Activated naive CD8-positive, alpha-beta T cell treated with anti-CD3 and anti-CD28 coated beads, Interleukin-2, amount 50 U/mL, for 24 hours (primary cell): ENCODE measurements at regions not wholly inside any gene's neighbourhood (a gene's known extent, or its start where the extent isn't known, plus 50 kb on each side); places are given as distances from the start of the nearest gene placed in this dataset.
"Not testable (repeated sequence)": the region's sequence is repeated elsewhere in the genome, so short reads cannot be mapped to it uniquely, and the experiment has no call there.

Experiments used
- ATAC-seq: fragments of 150-1000 bp; cut with Tn5 transposase; one replicate; pipeline ENCODE4 v1.10.0; 2021
- DNase-seq: peaks from one replicate; pipeline ENCODE4 v3.0.0; 2021
- H3K27ac Mint-ChIP-seq: one replicate; pipeline ENCODE4 v1.8.0; 2021; ENCODE audit warnings: mild to moderate bottlenecking, mixed read lengths
- H3K27me3 Mint-ChIP-seq: one replicate; pipeline ENCODE4 v1.8.0; 2021; ENCODE audit warnings: mixed read lengths
- H3K36me3 Mint-ChIP-seq: one replicate; pipeline ENCODE4 v1.8.0; 2021; ENCODE audit warnings: low read depth, mixed read lengths
- H3K4me1 Mint-ChIP-seq: one replicate; pipeline ENCODE4 v1.8.0; 2021; ENCODE audit warnings: mixed read lengths
- H3K4me3 Mint-ChIP-seq: one replicate; pipeline ENCODE4 v1.8.0; 2021; ENCODE audit warnings: mild to moderate bottlenecking, moderate library complexity, mixed read lengths
- H3K9me3 Mint-ChIP-seq: one replicate; pipeline ENCODE4 v1.8.0; 2021; ENCODE audit warnings: mixed read lengths

DNA sequence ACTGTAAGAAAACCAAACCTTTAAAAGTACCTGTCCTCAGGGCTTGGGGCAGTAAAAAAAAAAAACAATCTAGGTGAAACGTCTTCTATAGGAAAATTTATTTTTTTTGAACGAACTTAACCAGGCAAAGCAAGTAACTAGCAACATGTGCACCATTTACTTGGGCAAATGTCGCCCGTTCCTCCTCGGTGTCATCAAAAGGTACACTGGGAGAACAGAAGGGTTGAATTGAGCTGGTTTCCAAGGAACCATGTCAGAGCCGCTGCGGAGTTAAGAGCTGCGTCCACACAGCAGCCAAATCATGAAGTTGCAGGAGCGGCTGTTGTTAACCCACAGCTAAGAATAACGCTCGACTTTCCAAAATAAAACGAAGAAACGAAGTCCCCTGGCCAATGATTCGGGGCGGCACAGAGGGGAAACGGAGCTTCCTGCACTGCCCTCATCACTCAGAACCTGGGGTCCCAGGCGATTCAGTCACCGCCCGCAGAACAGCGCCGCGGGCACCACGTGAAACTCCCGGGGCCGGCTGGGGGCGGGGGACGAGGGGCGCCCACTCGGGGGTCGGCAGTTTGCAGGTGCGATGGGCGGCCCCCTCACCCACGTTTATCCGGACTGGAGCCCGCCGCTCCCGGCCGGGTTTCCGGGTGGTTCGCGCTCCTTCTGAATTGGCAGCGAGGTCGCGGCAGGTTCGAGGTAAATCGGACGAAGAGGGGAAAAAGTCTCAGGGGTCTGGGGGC lies 53.6 kb upstream of the PLGLB1 start:
- Mint-ChIP-seq H3K27ac (peak overlapping the region; percentile 83), H3K4me3 (peak overlapping the region; percentile 89)
- not testable (repeated sequence) for ATAC-seq, H3K9me3 Mint-ChIP-seq, H3K4me1 Mint-ChIP-seq, H3K36me3 Mint-ChIP-seq, H3K27me3 Mint-ChIP-seq
- peak; percentile 46 for DNase-seq

DNA sequence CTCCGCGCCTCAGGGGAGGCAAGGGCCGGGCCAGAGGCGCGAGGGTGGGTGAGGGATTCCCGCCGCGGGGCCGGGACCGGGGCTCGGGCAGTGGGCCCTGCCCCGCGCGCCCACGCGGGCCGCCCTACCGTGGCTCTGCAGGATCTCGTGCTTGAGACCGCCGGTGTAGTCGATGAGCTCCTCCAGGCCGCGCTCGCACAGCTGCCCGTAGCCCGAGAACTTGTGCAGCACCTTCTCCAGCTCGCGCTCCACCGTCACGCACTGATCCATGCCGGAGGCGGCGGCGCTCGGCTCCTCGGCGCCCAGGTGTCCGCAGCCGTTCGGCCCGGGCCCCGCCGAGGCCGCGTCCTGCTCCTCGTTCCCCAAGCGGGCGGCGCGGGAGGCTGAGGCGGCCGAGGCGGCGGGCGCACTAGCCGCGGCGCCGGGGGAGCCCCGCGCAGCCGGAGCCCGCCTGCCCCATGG lies 54.2 kb upstream of the PLGLB1 start:
- not testable (repeated sequence) for H3K4me1 Mint-ChIP-seq, H3K9me3 Mint-ChIP-seq, H3K27me3 Mint-ChIP-seq, H3K27ac Mint-ChIP-seq, H3K36me3 Mint-ChIP-seq
- DNase-seq (peak; percentile 52), ATAC-seq (peak; percentile 24)
- peak overlapping the region; percentile 89 for H3K4me3 Mint-ChIP-seq

DNA sequence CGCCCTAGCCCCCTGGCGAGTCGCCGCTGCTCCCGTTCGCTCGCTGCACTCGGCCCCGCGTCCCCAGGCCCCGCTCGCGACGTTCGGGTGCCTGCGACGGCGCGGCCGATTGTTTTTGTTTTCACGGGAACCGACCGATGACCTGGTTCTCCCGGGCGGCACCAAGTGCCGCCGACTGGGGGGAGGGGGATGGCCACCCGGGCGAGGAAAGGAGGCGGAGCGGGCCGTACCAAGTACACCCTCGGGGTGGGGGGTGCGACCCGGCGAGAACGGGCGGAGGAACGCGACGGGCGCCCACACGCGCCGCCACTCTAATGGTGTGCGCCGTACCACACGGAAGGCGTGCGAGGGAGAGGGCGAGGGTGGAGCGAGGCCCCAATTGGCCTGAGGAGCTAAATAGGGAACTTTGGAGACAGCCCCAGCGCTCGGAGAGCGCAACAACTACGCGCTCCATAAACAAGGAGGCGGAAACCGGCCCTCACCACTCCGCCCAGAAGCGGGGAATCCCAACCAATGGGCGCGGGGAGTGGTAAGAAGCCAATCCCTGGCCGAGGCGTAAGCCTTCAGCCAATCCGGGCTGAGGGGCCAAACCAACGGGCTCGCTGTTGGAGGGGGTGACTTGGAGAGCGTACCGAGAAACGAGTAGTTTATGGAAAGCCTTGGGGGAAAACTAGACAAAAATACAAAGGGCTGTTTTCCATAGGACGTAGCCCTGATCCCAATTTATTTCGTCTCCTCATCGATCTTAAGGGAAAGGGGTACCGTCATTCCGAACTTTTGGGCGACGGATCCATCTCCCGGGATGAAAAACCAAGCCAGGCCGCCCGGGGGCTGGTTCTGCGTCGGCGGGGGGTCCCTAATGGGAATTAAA lies 54.8 kb upstream of the PLGLB1 start:
- peak overlapping the region; percentile 88 for H3K4me3 Mint-ChIP-seq
- DNase-seq = peak; percentile 92
- H3K36me3 Mint-ChIP-seq, H3K4me1 Mint-ChIP-seq, H3K9me3 Mint-ChIP-seq, H3K27me3 Mint-ChIP-seq: not testable (repeated sequence)
- peak overlapping the region; percentile 95 for H3K27ac Mint-ChIP-seq
- peak; percentile 93 for ATAC-seq

DNA sequence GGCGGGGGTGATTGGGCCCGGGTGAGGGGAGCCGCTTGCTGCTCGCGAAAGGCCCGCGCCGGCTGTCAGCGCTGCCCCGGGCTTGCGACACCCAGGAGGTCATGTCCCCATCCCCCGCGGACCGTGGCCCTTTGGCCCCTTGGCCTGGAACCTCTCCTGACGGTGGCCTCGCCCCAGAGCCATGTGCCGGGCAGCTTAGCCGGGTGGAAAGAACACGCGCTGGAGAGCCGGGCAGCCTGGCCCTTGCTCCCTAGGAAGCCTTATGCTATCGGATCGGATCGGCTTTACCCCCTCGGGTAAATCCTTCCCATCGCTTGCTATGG lies 55.4 kb upstream of the PLGLB1 start:
- ATAC-seq = peak; percentile 2
- not testable (repeated sequence) for H3K9me3 Mint-ChIP-seq, DNase-seq, H3K36me3 Mint-ChIP-seq, H3K4me1 Mint-ChIP-seq, H3K27me3 Mint-ChIP-seq
- H3K4me3 Mint-ChIP-seq = peak overlapping the region; percentile 88
- H3K27ac Mint-ChIP-seq = peak overlapping the region; percentile 95

DNA sequence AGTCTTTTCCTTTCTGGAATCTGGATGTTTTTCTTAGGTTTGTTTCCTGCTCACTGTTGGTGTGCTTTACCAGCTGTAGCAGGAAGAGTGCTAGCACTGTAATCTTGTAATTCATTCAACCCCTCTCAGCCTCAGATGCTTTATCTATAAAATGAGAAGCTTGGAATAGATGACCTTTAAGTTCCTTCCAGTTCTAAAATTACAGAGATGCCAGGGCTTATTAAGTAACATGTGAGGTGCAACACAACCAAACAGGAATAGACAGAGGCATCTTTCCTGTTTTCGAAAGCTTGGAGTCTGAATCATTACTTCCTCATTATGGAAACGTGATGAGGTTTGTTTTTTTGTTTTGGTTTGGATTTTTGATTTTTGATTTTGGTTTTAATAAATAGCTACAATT lies 60.1 kb upstream of the PLGLB1 start:
- not testable (repeated sequence) for H3K9me3 Mint-ChIP-seq, H3K4me3 Mint-ChIP-seq, H3K27me3 Mint-ChIP-seq, H3K36me3 Mint-ChIP-seq, DNase-seq, H3K4me1 Mint-ChIP-seq, ATAC-seq, H3K27ac Mint-ChIP-seq

DNA sequence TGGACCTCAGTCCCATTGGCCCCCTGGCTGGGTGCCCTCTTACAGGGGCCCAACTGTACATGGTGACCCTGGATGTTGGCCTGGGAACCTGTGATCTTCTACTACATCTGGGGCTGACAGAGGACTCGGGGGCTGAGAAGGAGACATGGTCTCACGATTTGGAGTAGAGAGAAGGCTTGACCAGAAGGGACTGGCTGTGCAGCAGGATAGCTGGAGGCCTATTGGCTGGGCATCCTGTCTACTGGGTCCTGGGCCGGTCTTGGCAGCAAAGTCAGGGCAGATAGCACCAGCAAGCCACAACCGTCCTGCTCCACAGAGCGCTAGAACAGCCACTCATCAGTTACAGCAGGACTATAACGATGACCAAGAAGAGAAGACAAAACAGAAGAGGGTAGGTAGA lies 66.4 kb upstream of the PLGLB1 start:
- not testable (repeated sequence) for H3K27ac Mint-ChIP-seq, H3K27me3 Mint-ChIP-seq, H3K36me3 Mint-ChIP-seq, H3K4me3 Mint-ChIP-seq, H3K4me1 Mint-ChIP-seq, DNase-seq, ATAC-seq, H3K9me3 Mint-ChIP-seq

DNA sequence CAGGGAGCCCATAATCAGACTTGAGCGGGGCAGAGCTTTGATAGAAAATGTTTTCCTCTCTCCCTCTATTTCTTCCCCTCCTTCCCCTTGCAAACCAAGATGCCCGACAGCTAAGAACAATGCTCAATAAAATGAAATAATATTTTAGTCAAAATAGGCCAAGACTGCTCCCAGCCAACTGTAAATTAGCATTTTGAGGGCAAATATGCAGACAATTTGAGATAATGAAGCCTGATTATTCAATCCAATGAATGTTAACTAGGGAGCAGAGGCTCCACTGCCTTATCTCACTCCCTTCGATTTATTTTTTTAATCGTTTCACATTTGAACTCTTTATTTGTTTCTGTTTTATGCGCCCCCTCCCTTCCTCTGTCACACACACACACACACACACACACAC lies 67.8 kb upstream of the PLGLB1 start:
- H3K27me3 Mint-ChIP-seq, H3K27ac Mint-ChIP-seq, H3K4me3 Mint-ChIP-seq, DNase-seq, H3K9me3 Mint-ChIP-seq, H3K36me3 Mint-ChIP-seq, H3K4me1 Mint-ChIP-seq, ATAC-seq: not testable (repeated sequence)

DNA sequence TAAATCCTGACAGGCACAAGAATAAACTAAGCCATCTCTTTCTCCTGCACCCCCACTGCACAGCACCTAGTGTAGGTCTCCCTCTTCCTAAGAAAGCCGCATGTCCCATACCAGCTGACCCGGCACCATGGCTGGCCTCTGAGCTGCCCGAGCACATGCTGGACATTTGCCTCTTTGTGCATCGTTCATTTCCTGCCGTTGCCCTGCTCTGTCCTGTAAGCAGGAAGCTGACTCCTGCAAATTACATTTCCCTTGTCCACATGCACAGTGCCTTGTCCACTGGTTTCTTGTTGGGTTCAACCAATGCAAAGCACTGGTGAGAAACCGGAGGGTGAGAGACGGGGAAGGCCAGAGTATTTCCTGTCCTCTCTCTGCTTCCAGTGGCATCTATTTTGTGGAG lies 71.6 kb upstream of the PLGLB1 start:
- H3K4me3 Mint-ChIP-seq, ATAC-seq, H3K9me3 Mint-ChIP-seq, H3K27ac Mint-ChIP-seq, DNase-seq, H3K4me1 Mint-ChIP-seq, H3K36me3 Mint-ChIP-seq, H3K27me3 Mint-ChIP-seq: not testable (repeated sequence)

DNA sequence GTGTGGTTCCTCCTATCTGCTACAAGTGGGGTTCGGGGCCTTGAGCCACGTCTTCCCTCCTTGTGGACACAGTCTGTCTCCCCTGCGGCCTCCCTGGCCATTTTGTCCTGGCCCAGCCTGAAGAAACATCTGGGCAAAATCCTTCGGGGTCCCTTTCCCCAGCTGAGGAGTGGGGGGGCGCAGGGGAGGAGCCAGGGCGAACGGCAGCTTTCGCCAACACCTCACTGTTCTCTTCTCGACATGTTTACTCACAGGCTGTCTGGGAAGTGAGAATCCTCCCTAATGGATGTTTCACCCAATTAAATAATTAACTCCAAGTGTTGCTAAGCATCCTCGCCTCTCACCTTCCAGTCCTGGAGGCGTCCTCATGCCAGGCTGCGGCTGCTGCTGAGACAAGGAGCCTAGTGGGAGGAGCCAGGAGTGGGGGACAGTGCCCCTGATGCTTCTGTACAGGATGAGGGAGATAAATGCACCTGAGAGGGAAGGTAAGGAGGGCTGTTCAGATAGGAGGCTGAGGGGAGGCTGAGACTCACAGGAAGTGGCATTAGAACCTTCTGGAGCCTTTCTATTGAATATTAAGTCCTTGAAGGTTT lies 72.4 kb upstream of the PLGLB1 start:
- H3K27ac Mint-ChIP-seq, H3K9me3 Mint-ChIP-seq, H3K27me3 Mint-ChIP-seq, H3K4me3 Mint-ChIP-seq, DNase-seq, H3K4me1 Mint-ChIP-seq, ATAC-seq, H3K36me3 Mint-ChIP-seq: not testable (repeated sequence)

DNA sequence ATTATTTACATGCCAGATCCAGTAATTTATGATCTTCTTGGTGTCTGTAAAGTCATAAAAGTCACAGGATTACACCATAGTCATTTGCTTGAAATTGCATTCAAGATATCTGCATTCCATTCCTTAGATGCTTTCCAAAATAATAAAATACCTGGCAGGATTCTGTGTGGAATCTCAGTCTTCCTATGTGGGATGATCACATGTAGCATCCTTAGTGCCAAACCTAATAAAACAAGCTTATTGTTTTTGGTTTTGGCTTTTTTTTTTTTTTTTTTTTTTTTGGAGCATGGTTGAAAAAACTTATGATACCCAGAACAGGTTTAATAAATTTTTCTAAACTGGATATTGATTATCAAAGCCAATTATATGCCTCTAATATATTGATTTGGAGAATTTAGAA lies 74.2 kb upstream of the PLGLB1 start:
- H3K9me3 Mint-ChIP-seq, ATAC-seq, H3K4me3 Mint-ChIP-seq: not testable (repeated sequence)

DNA sequence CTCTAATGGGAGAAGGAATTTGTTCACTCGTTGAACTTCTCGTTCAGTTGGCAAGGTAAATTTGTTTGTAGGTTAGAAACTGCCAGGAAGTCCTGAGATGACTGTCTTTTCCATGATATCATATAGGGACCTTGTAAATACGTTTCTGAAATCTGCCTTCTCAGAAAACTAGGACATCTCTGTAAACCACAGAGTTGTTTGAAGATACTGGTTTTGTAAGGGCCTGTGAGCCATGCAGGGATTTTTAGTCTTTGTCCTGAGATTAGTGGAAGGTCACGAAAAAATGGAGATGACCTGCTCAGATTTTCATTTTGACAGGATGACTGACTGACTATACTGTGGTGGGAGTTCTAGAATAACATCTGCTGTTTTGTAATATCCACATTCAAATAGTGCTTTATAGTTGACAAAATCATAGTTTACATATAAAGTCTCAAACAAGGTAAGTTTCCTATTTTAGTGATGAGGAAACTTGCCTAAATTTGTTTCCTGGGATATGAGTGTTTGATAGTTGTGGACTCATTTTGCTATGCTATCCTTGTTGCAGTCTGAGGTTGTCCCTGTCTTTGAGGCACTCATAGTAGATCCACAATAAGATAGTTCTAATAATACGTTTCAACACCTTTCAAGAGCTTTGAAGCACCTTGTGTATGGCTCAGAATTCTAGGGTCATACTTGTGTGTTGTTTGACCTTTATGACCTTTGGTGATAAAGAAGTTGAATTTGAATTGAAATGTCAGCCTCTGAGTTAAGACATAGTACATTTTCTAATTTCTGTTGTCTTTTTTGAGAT lies 107.3 kb upstream of the PLGLB1 start:
- H3K9me3 Mint-ChIP-seq, H3K36me3 Mint-ChIP-seq, H3K27me3 Mint-ChIP-seq, H3K4me1 Mint-ChIP-seq, DNase-seq: not testable (repeated sequence)
- Mint-ChIP-seq H3K27ac (peak overlapping the region; percentile 77), H3K4me3 (peak overlapping the region; percentile 55)
- ATAC-seq = peak; percentile 90

More for the DNA sequence above, 74.2 kb upstream of the PLGLB1 start:
- not testable (repeated sequence) for H3K27ac Mint-ChIP-seq, H3K27me3 Mint-ChIP-seq, DNase-seq, H3K36me3 Mint-ChIP-seq, H3K4me1 Mint-ChIP-seq

DNA sequence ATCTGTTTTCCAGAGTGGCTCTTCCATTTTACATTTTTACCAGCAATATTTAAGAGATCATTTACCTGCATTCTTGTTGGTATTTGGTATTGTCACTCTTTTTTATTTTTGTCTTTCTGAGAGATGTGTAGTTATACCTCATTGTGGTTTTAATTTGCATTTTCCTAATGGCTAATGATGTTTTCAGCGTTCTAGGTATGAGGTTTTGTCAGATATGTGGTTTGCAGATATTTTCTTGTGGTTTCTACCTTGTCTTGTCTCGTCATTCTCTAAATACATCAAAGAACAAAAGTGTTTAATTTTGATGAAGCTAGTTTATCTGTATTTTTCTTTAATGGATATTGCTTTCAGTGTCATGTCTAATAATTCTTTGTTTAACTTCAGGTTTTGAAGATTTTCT lies 110.9 kb upstream of the PLGLB1 start:
- not testable (repeated sequence) for H3K27me3 Mint-ChIP-seq, ATAC-seq, DNase-seq, H3K36me3 Mint-ChIP-seq, H3K27ac Mint-ChIP-seq, H3K9me3 Mint-ChIP-seq, H3K4me1 Mint-ChIP-seq, H3K4me3 Mint-ChIP-seq

DNA sequence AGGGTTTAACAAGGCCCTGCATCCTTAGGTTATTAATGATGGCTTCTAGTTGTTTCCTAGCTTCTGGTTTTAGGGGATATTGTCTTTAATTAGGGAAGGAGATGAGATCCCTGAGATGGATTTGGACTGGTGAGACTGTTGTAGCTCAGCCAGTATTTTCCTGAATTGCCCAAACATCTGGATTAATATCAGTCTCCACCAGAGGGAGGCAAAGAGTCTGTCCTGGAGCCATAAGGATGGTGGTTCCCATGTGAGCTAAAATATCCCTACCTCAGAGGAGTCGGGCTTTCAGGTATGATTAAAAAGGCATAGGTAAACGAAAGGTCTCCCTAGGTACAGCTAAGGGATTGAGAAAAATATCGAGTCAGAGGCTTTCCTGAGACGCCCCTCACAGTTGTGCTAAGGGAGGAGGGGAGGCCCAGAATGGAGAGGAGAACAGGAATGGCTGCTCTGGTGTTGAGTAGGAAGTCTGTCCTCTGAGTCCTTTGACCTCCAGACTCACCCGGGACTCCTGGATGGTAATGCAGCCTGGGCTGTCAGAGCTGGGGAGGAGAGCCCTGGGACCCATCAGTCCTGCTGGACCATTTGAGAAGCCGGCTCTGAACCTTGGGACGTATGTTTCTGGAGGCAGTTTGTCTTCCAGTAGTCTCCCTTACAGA lies 130.3 kb upstream of the PLGLB1 start:
- not testable (repeated sequence) for H3K4me3 Mint-ChIP-seq, H3K36me3 Mint-ChIP-seq, H3K27ac Mint-ChIP-seq, H3K9me3 Mint-ChIP-seq, DNase-seq, H3K4me1 Mint-ChIP-seq, H3K27me3 Mint-ChIP-seq, ATAC-seq

DNA sequence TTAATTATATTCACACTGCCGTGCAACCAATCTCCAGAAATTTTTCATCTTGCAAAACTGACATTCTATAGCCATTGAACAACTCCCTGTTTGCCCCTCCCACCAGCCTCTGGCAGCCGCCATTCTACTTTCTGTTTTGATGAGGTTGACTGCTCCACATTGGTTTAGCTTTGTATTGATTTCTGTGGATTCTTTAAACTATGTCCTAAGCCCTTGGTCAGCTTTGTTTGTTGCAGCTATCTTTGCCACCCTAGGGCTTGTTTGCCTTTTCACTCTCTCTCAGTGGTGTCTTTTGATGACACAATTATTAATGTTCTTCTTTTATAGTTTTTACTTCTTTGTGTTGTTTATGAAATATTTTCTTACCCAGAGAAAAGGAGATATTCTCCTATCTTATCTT lies 152.8 kb upstream of the PLGLB1 start:
- not testable (repeated sequence) for H3K9me3 Mint-ChIP-seq, H3K4me1 Mint-ChIP-seq, ATAC-seq, H3K27ac Mint-ChIP-seq, DNase-seq, H3K36me3 Mint-ChIP-seq, H3K27me3 Mint-ChIP-seq, H3K4me3 Mint-ChIP-seq
